ENCODE measurements at regions not wholly inside any gene's neighbourhood (a gene's known extent, or its start where the extent isn't known, plus 50 kb on each side); places are given as distances from the start of the nearest gene placed in this dataset.

- no peak for TF ChIP-seq CTCF (IDR thresholded peaks at IDR 0.05)
Observed at GRCh38 chr17:68097161-68097805, 61.7 kb downstream of the KPNA2 start.

- TF ChIP-seq CTCF (IDR thresholded peaks at IDR 0.05): no peak
Observed at GRCh38 chr17:68100000-68100641, 64.6 kb downstream of the KPNA2 start.

- TF ChIP-seq CTCF (IDR thresholded peaks at IDR 0.05): no peak
Observed at GRCh38 chr17:68101075-68101986, 65.8 kb downstream of the KPNA2 start.

GRCh38 chr17:68101987-68102314 lies 66.4 kb downstream of the KPNA2 start:
- no peak for TF ChIP-seq CTCF (IDR thresholded peaks at IDR 0.05)

- TF ChIP-seq CTCF (IDR thresholded peaks at IDR 0.05): no peak
Observed at GRCh38 chr17:68102318-68102758, 66.8 kb downstream of the KPNA2 start.

GRCh38 chr17:68103148-68103547 lies 67.6 kb downstream of the KPNA2 start:
- no peak for TF ChIP-seq CTCF (IDR thresholded peaks at IDR 0.05)

GRCh38 chr17:68106085-68106484 lies 70.5 kb downstream of the KPNA2 start:
- TF ChIP-seq CTCF (IDR thresholded peaks at IDR 0.05): no peak

All from LNCAP (cell line).